Activated naive CD8-positive, alpha-beta T cell treated with anti-CD3 and anti-CD28 coated beads, Interleukin-2, amount 10 ng/mL, durations not matched to agents 7 days and 5 days (primary cell): ENCODE measurements at regions not wholly inside any gene's neighbourhood (a gene's known extent, or its start where the extent isn't known, plus 50 kb on each side); places are given as distances from the start of the nearest gene placed in this dataset.
"Not testable (repeated sequence)": the region's sequence is repeated elsewhere in the genome, so short reads cannot be mapped to it uniquely, and the experiment has no call there.

Source experiments
- ATAC-seq: fragments of 150-1000 bp; cut with Tn5 transposase; one replicate; pipeline ENCODE4 v1.10.0; 2021; ENCODE audit warnings: low read depth, moderate library complexity
- POLR2A ChIA-PET: fragments of 350-600 bp; sonication (Branson Sonifier 250); formaldehyde crosslinking; loops from one replicate; lab custom pipeline; 2021; ENCODE audit warnings: antibody characterized with exemption; lab: Charles Lee
- DNase-seq: peaks from one replicate; pipeline ENCODE4 v3.0.0; 2021
- H3K27ac Mint-ChIP-seq: one replicate; pipeline ENCODE4 v1.8.0; 2022; ENCODE audit warnings: mild to moderate bottlenecking, mixed read lengths
- H3K27me3 Mint-ChIP-seq: one replicate; pipeline ENCODE4 v1.8.0; 2022; ENCODE audit warnings: mild to moderate bottlenecking, moderate library complexity, mixed read lengths
- H3K36me3 Mint-ChIP-seq: one replicate; pipeline ENCODE4 v1.8.0; 2021; ENCODE audit warnings: mild to moderate bottlenecking, mixed read lengths
- H3K4me1 Mint-ChIP-seq: one replicate; pipeline ENCODE4 v1.8.0; 2021; ENCODE audit warnings: mixed read lengths
- H3K4me3 Mint-ChIP-seq: one replicate; pipeline ENCODE4 v1.8.0; 2022; ENCODE audit warnings: mild to moderate bottlenecking, moderate library complexity, mixed read lengths
- H3K9me3 Mint-ChIP-seq: one replicate; pipeline ENCODE4 v1.8.0; 2021; ENCODE audit warnings: mixed read lengths

- Mint-ChIP-seq H3K4me1 (peaks cover 4% of the 10 kb centered on the region), H3K27ac (no peak overlapping the region), H3K27me3 (peaks cover 60% of the 10 kb centered on the region), H3K36me3 (no peaks in the 10 kb centered on the region), H3K4me3 (no peak overlapping the region), H3K9me3 (no peaks in the 10 kb centered on the region)
- DNase-seq (peak; percentile 48), ATAC-seq (peak; percentile 60)
- POLR2A ChIA-PET, result no interaction called here
Measured at GRCh38 chr10:6678211-6678803, 98.2 kb upstream of the PRKCQ start.

- H3K36me3 Mint-ChIP-seq, H3K9me3 Mint-ChIP-seq, H3K27ac Mint-ChIP-seq, POLR2A ChIA-PET, H3K4me1 Mint-ChIP-seq, DNase-seq, ATAC-seq, H3K4me3 Mint-ChIP-seq: not testable (repeated sequence)
- peaks cover 56% of the 10 kb centered on the region for H3K27me3 Mint-ChIP-seq
Measured at GRCh38 chr10:6677129-6677528, 97.1 kb upstream of the PRKCQ start.

GRCh38 chr10:6674291-6674690 is 94.2 kb upstream of the PRKCQ start:
- no peaks in the 10 kb centered on the region for H3K36me3 Mint-ChIP-seq
- peaks cover 32% of the 10 kb centered on the region for H3K27me3 Mint-ChIP-seq
- H3K9me3 Mint-ChIP-seq, result no peaks in the 10 kb centered on the region
- H3K4me3 Mint-ChIP-seq, result no peak overlapping the region
- no peak overlapping the region for H3K27ac Mint-ChIP-seq
- POLR2A ChIA-PET, result no interaction called here
- DNase-seq, result no peak
- peaks cover 4% of the 10 kb centered on the region for H3K4me1 Mint-ChIP-seq
- no peak for ATAC-seq

- ATAC-seq (no peak), DNase-seq (no peak)
- H3K4me1 Mint-ChIP-seq, result peaks cover 8% of the 10 kb centered on the region
- H3K27me3 Mint-ChIP-seq, result peaks cover 23% of the 10 kb centered on the region
- H3K36me3 Mint-ChIP-seq, result no peaks in the 10 kb centered on the region
- H3K27ac Mint-ChIP-seq, result no peak overlapping the region
- H3K4me3 Mint-ChIP-seq, result no peak overlapping the region
- POLR2A ChIA-PET, result no interaction called here
- no peaks in the 10 kb centered on the region for H3K9me3 Mint-ChIP-seq
Measured at GRCh38 chr10:6671976-6672375, 91.9 kb upstream of the PRKCQ start.

- DNase-seq (no peak), ATAC-seq (no peak)
- no peaks in the 10 kb centered on the region for H3K9me3 Mint-ChIP-seq
- no peak overlapping the region for H3K27ac Mint-ChIP-seq
- H3K4me3 Mint-ChIP-seq, result no peak overlapping the region
- POLR2A ChIA-PET, result no interaction called here
- H3K4me1 Mint-ChIP-seq, result peaks cover 21% of the 10 kb centered on the region
- no peaks in the 10 kb centered on the region for H3K36me3 Mint-ChIP-seq
- peaks cover 13% of the 10 kb centered on the region for H3K27me3 Mint-ChIP-seq
Measured at GRCh38 chr10:6669269-6669859, 89.3 kb upstream of the PRKCQ start.

GRCh38 chr10:6667679-6668270 is 87.7 kb upstream of the PRKCQ start:
- Mint-ChIP-seq H3K4me1 (peaks cover 22% of the 10 kb centered on the region), H3K4me3 (no peak overlapping the region), H3K27me3 (peaks cover 5% of the 10 kb centered on the region), H3K36me3 (no peaks in the 10 kb centered on the region), H3K9me3 (no peaks in the 10 kb centered on the region), H3K27ac (no peak overlapping the region)
- POLR2A ChIA-PET, result no interaction called here
- no peak for DNase-seq
- no peak for ATAC-seq

GRCh38 chr10:6667150-6667549 is 87.1 kb upstream of the PRKCQ start:
- Mint-ChIP-seq H3K27ac (no peak overlapping the region), H3K9me3 (no peaks in the 10 kb centered on the region), H3K4me3 (no peak overlapping the region), H3K27me3 (peaks cover 2% of the 10 kb centered on the region), H3K4me1 (peaks cover 22% of the 10 kb centered on the region), H3K36me3 (no peaks in the 10 kb centered on the region)
- POLR2A ChIA-PET, result interaction anchor here (2.3 kb wide), 1 partner anchor 87 kb away, joined by 11 read pairs; the partner anchor contains the start of gene PRKCQ
- DNase-seq (no peak), ATAC-seq (no peak)

- Mint-ChIP-seq H3K9me3 (no peaks in the 10 kb centered on the region), H3K4me3 (peak overlapping the region; percentile 66), H3K36me3 (no peaks in the 10 kb centered on the region), H3K27me3 (peaks cover 2% of the 10 kb centered on the region), H3K4me1 (peaks cover 22% of the 10 kb centered on the region), H3K27ac (peak overlapping the region; percentile 78)
- ATAC-seq, result peak; percentile 99
- POLR2A ChIA-PET, result interaction anchor here (0.8 to 2.3 kb wide), 3 partner anchors 84 to 245 kb away, joined by 6 to 11 read pairs (median 7); partner anchors contain the start of gene PRKCQ
- no peak for DNase-seq
Measured at GRCh38 chr10:6665847-6666246, 85.8 kb upstream of the PRKCQ start.

- no peak for ATAC-seq
- H3K27ac Mint-ChIP-seq, result no peak overlapping the region
- H3K27me3 Mint-ChIP-seq, result peaks cover 3% of the 10 kb centered on the region
- peaks cover 12% of the 10 kb centered on the region for H3K4me1 Mint-ChIP-seq
- H3K4me3 Mint-ChIP-seq, result no peak overlapping the region
- H3K36me3 Mint-ChIP-seq, result peaks cover 1% of the 10 kb centered on the region
- H3K9me3 Mint-ChIP-seq, result no peaks in the 10 kb centered on the region
- no peak for DNase-seq
- POLR2A ChIA-PET, result no interaction called here
Measured at GRCh38 chr10:6660460-6660859, 80.4 kb upstream of the PRKCQ start.

GRCh38 chr10:6659451-6659850 is 79.4 kb upstream of the PRKCQ start:
- no peaks in the 10 kb centered on the region for H3K9me3 Mint-ChIP-seq
- H3K4me1 Mint-ChIP-seq, result peaks cover 10% of the 10 kb centered on the region
- H3K27ac Mint-ChIP-seq, result no peak overlapping the region
- H3K36me3 Mint-ChIP-seq, result peaks cover 1% of the 10 kb centered on the region
- POLR2A ChIA-PET, result no interaction called here
- ATAC-seq (no peak), DNase-seq (no peak)
- H3K27me3 Mint-ChIP-seq, result peaks cover 3% of the 10 kb centered on the region
- no peak overlapping the region for H3K4me3 Mint-ChIP-seq

GRCh38 chr10:6657669-6658068 is 77.6 kb upstream of the PRKCQ start:
- Mint-ChIP-seq H3K36me3 (peaks cover 1% of the 10 kb centered on the region), H3K4me1 (peaks cover 17% of the 10 kb centered on the region), H3K4me3 (no peak overlapping the region), H3K27ac (no peak overlapping the region), H3K27me3 (peaks cover 7% of the 10 kb centered on the region), H3K9me3 (no peaks in the 10 kb centered on the region)
- DNase-seq (no peak), ATAC-seq (no peak)
- POLR2A ChIA-PET, result no interaction called here

- no peak for DNase-seq
- H3K4me1 Mint-ChIP-seq, result peaks cover 17% of the 10 kb centered on the region
- H3K27ac Mint-ChIP-seq, result no peak overlapping the region
- H3K4me3 Mint-ChIP-seq, result no peak overlapping the region
- peaks cover 1% of the 10 kb centered on the region for H3K36me3 Mint-ChIP-seq
- no peak for ATAC-seq
- no peaks in the 10 kb centered on the region for H3K9me3 Mint-ChIP-seq
- peaks cover 8% of the 10 kb centered on the region for H3K27me3 Mint-ChIP-seq
- POLR2A ChIA-PET, result no interaction called here
Measured at GRCh38 chr10:6657196-6657595, 77.1 kb upstream of the PRKCQ start.

- H3K27ac Mint-ChIP-seq, result no peak overlapping the region
- ATAC-seq (no peak), DNase-seq (no peak)
- H3K36me3 Mint-ChIP-seq, result peaks cover 1% of the 10 kb centered on the region
- H3K27me3 Mint-ChIP-seq, result peaks cover 8% of the 10 kb centered on the region
- H3K4me1 Mint-ChIP-seq, result peaks cover 19% of the 10 kb centered on the region
- no peak overlapping the region for H3K4me3 Mint-ChIP-seq
- no peaks in the 10 kb centered on the region for H3K9me3 Mint-ChIP-seq
- POLR2A ChIA-PET, result no interaction called here
Measured at GRCh38 chr10:6654571-6654970, 74.5 kb upstream of the PRKCQ start.

GRCh38 chr10:6650586-6650985 is 70.5 kb upstream of the PRKCQ start:
- Mint-ChIP-seq H3K4me1 (peaks cover 19% of the 10 kb centered on the region), H3K27me3 (peaks cover 5% of the 10 kb centered on the region), H3K36me3 (peaks cover 1% of the 10 kb centered on the region), H3K9me3 (no peaks in the 10 kb centered on the region), H3K27ac (no peak overlapping the region), H3K4me3 (no peak overlapping the region)
- DNase-seq (no peak), ATAC-seq (no peak)
- POLR2A ChIA-PET, result no interaction called here
